SH-SY5Y (cell line): ENCODE measurements at regions not wholly inside any gene's neighbourhood (a gene's known extent, or its start where the extent isn't known, plus 50 kb on each side); places are given as distances from the start of the nearest gene placed in this dataset.

Source experiments
- GATA2 ChIP-seq: IDR thresholded peaks from 2 replicates; pipeline ENCODE4 v1.6.1; 2011; ENCODE audit warnings: mild to moderate bottlenecking, low read depth, low read length
- GATA3 ChIP-seq: IDR thresholded peaks from 2 replicates; pipeline ENCODE4 v1.6.1; 2011; ENCODE audit warnings: low read depth, mild to moderate bottlenecking, low read length, moderate library complexity

GRCh38 chr7:113197274-113197673 lies 78.9 kb upstream of the SMIM30 start:
- no peak for TF ChIP-seq GATA3
- no peak for TF ChIP-seq GATA2
